ENCODE measurements at regions not wholly inside any gene's neighbourhood (a gene's known extent, or its start where the extent isn't known, plus 50 kb on each side); places are given as distances from the start of the nearest gene placed in this dataset.

GRCh38 chr2:15791294-15791693 lies 149.1 kb upstream of the MYCN start:
- TF ChIP-seq CTCF (IDR thresholded peaks at IDR 0.05) (no peak), POLR2A (IDR thresholded peaks at IDR 0.05) (no peak)

All from uterus (tissue), 2 donors.